Neural cell (in vitro differentiated cells): ENCODE measurements at regions not wholly inside any gene's neighbourhood (a gene's known extent, or its start where the extent isn't known, plus 50 kb on each side); places are given as distances from the start of the nearest gene placed in this dataset.

Source experiments
- EZH2 ChIP-seq: fragments of 200-600, 300-800 bp; shearing (Covaris generic), sonication (generic); IDR thresholded peaks from 2 replicates; pipeline ENCODE4 v1.6.1; 2014; ENCODE audit warnings: antibody characterized with exemption, low read length, borderline replicate concordance, mild to moderate bottlenecking; ENCODE audit not compliant: insufficient read depth, poor library complexity, severe bottlenecking
- RAD21 ChIP-seq: fragments of 450-650 bp; conservative IDR thresholded peaks from 2 replicates; pipeline ENCODE4 v1.6.1; 2014; ENCODE audit warnings: antibody characterized with exemption, mild to moderate bottlenecking, moderate library complexity
- SMC3 ChIP-seq: fragments of 450-650 bp; conservative IDR thresholded peaks from 2 replicates; pipeline ENCODE4 v1.6.1; 2014; ENCODE audit warnings: antibody characterized with exemption, mild to moderate bottlenecking, moderate library complexity; ENCODE audit not compliant: poor library complexity
- TF ChIP-seq, protein P1 (sequence below): fragments of 450-650 bp; IDR thresholded peaks from 2 replicates; pipeline ENCODE4 v1.5.1; 2014; ENCODE audit warnings: antibody characterized with exemption, mild to moderate bottlenecking, moderate library complexity; ENCODE audit not compliant: poor library complexity, severe bottlenecking

DNA sequence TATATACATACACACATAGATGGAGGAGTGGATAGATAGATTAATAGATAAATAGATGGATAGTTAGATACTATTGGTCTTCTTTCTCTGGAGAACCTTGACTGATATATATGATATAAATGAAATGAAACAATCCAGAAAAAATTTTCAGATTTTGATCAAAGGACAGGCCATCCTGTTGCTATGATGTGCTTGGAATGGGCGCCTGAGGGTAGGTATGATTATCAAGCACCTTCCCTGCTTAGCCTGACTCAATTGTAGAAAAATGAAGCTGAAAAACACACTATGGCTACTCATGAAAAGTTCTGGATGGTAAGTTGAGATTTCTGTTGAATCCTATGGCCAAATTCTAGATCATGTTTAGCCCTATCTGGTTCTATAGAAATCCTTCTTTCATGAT, 266.5 kb upstream of the KLF4 start:
- TF ChIP-seq, protein P1, sequence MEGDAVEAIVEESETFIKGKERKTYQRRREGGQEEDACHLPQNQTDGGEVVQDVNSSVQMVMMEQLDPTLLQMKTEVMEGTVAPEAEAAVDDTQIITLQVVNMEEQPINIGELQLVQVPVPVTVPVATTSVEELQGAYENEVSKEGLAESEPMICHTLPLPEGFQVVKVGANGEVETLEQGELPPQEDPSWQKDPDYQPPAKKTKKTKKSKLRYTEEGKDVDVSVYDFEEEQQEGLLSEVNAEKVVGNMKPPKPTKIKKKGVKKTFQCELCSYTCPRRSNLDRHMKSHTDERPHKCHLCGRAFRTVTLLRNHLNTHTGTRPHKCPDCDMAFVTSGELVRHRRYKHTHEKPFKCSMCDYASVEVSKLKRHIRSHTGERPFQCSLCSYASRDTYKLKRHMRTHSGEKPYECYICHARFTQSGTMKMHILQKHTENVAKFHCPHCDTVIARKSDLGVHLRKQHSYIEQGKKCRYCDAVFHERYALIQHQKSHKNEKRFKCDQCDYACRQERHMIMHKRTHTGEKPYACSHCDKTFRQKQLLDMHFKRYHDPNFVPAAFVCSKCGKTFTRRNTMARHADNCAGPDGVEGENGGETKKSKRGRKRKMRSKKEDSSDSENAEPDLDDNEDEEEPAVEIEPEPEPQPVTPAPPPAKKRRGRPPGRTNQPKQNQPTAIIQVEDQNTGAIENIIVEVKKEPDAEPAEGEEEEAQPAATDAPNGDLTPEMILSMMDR = no peak
- TF ChIP-seq EZH2 (no peak), RAD21 (no peak), SMC3 (no peak)
